ENCODE measurements at regions not wholly inside any gene's neighbourhood (a gene's known extent, or its start where the extent isn't known, plus 50 kb on each side); places are given as distances from the start of the nearest gene placed in this dataset.
"Not testable (repeated sequence)": the region's sequence is repeated elsewhere in the genome, so short reads cannot be mapped to it uniquely, and the experiment has no call there.

- DNase-seq, result no peak
- intact Hi-C loops (cut with DNase I), result no loop called here
Observed at GRCh38 chr5:119694284-119694683, 64.9 kb downstream of the FAM170A start.

- DNase-seq, result no peak
- intact Hi-C loops (cut with DNase I), result no loop called here
Observed at GRCh38 chr5:119706049-119706448, 76.7 kb downstream of the FAM170A start.

GRCh38 chr5:119708076-119708790, 78.9 kb downstream of the FAM170A start:
- DNase-seq, result no peak
- intact Hi-C loops (cut with DNase I), result no loop called here

- intact Hi-C loops (cut with DNase I), result no loop called here
- DNase-seq, result no peak
Observed at GRCh38 chr5:119721775-119722174, 92.4 kb downstream of the FAM170A start.

GRCh38 chr5:119725291-119725690, 95.9 kb downstream of the FAM170A start:
- DNase-seq; intact Hi-C loops (cut with DNase I): not testable (repeated sequence)

- intact Hi-C loops (cut with DNase I), result no loop called here
- no peak for DNase-seq
Observed at GRCh38 chr5:119726544-119726943, 97.2 kb downstream of the FAM170A start.

- intact Hi-C loops (cut with DNase I), result no loop called here
- DNase-seq, result no peak
Observed at GRCh38 chr5:119740225-119740624, 110.9 kb downstream of the FAM170A start.

- intact Hi-C loops (cut with DNase I), result no loop called here
Observed at GRCh38 chr5:119741691-119742090, 112.3 kb downstream of the FAM170A start.

GRCh38 chr5:119742311-119742710, 113.0 kb downstream of the FAM170A start:
- intact Hi-C loops (cut with DNase I), result no loop called here

More at GRCh38 chr5:119741691-119742090, 112.3 kb downstream of the FAM170A start:
- DNase-seq, result no peak

GRCh38 chr5:119743927-119744326, 114.6 kb downstream of the FAM170A start:
- intact Hi-C loops (cut with DNase I), result loop anchor here (2.0 kb wide), 1 partner anchor 273 kb away; no protein-coding TSS in a partner anchor
- DNase-seq, result peak in 11 of 42 donors; percentile 4 to 72 (median 23)

More at GRCh38 chr5:119742311-119742710, 113.0 kb downstream of the FAM170A start:
- no peak for DNase-seq

GRCh38 chr5:119745976-119746375, 116.6 kb downstream of the FAM170A start:
- no peak for DNase-seq
- intact Hi-C loops (cut with DNase I), result loop anchor here (2.0 kb wide), 1 partner anchor 275 kb away; no protein-coding TSS in a partner anchor

- intact Hi-C loops (cut with DNase I), result no loop called here
- DNase-seq, result no peak
Observed at GRCh38 chr5:119746984-119747383, 117.6 kb downstream of the FAM170A start.

GRCh38 chr5:119750887-119751733, 121.8 kb downstream of the FAM170A start:
- DNase-seq, result no peak
- intact Hi-C loops (cut with DNase I), result no loop called here

- DNase-seq, result no peak
- intact Hi-C loops (cut with DNase I), result no loop called here
Observed at GRCh38 chr5:119751734-119752094, 122.4 kb downstream of the FAM170A start.

- intact Hi-C loops (cut with DNase I), result no loop called here
- DNase-seq, result no peak
Observed at GRCh38 chr5:119752921-119753886, 123.8 kb downstream of the FAM170A start.

- intact Hi-C loops (cut with DNase I); DNase-seq: not testable (repeated sequence)
Observed at GRCh38 chr5:119754825-119755224, 125.5 kb downstream of the FAM170A start.

- no peak for DNase-seq
- intact Hi-C loops (cut with DNase I), result no loop called here
Observed at GRCh38 chr5:119757276-119757675, 127.9 kb downstream of the FAM170A start.

GRCh38 chr5:119769695-119770693, 140.6 kb downstream of the FAM170A start:
- DNase-seq; intact Hi-C loops (cut with DNase I): not testable (repeated sequence)
